CD4-positive, CD25-positive, alpha-beta regulatory T cell (primary cell): ENCODE measurements at regions not wholly inside any gene's neighbourhood (a gene's known extent, or its start where the extent isn't known, plus 50 kb on each side); places are given as distances from the start of the nearest gene placed in this dataset.

Experiments used
- ATAC-seq, 2 donors: fragments of 150-1000 bp; cut with Tn5 transposase; one replicate each; pipeline ENCODE4 v1.10.0; 2021; ENCODE audit warnings: low read depth in 2 of 2, moderate number of reproducible peaks in 2 of 2, moderate library complexity in 1 of 2
- DNase-seq, 3 donors: peaks; one replicate each; pipeline versions ENCODE4 v3.0.0 to v3.0.0-alpha.2; 2012 to 2022; ENCODE audit warnings: mixed read lengths in 1 of 3
- H3K27ac ChIP-seq: one replicate; pipeline ENCODE4 v1.7.0; 2013; ENCODE audit warnings: mild to moderate bottlenecking, low read length; ENCODE audit not compliant: insufficient read depth, poor library complexity, severe bottlenecking
- H3K27me3 ChIP-seq: one replicate; pipeline ENCODE4 v1.7.0; 2013; ENCODE audit warnings: low read length; ENCODE audit not compliant: control insufficient read depth, insufficient read depth
- H3K36me3 ChIP-seq: one replicate; pipeline ENCODE4 v1.7.0; 2013; ENCODE audit warnings: mild to moderate bottlenecking, low read length, moderate library complexity; ENCODE audit not compliant: control insufficient read depth, insufficient read depth
- H3K4me1 ChIP-seq: 2 replicates; pipeline ENCODE4 v1.7.0; 2013; ENCODE audit warnings: mild to moderate bottlenecking, low read length; ENCODE audit not compliant: insufficient read depth, control insufficient read depth, poor library complexity, severe bottlenecking
- H3K4me3 ChIP-seq: one replicate; pipeline ENCODE4 v1.7.0; 2013; ENCODE audit warnings: low read depth, mild to moderate bottlenecking, low read length, moderate library complexity
- H3K9me3 ChIP-seq, 2 experiments: 1 replicate in 1 of 2; 2 replicates in 1 of 2; pipeline ENCODE4 v1.7.0; 2013; ENCODE audit warnings: low read length in 2 of 2, mild to moderate bottlenecking in 1 of 2, moderate library complexity in 1 of 2; ENCODE audit not compliant: control insufficient read depth in 2 of 2
- H3K27ac Mint-ChIP-seq, 3 donors: one replicate each; pipeline ENCODE4 v1.8.0; 2020 to 2022; ENCODE audit warnings: mild to moderate bottlenecking in 3 of 3, mixed read lengths in 3 of 3, moderate library complexity in 2 of 3
- H3K27me3 Mint-ChIP-seq: one replicate; pipeline ENCODE4 v1.8.0; 2022; ENCODE audit warnings: mild to moderate bottlenecking, mixed read lengths
- H3K36me3 Mint-ChIP-seq: one replicate; pipeline ENCODE4 v1.8.0; 2020; ENCODE audit warnings: mixed read lengths
- H3K4me1 Mint-ChIP-seq, 4 donors: one replicate each; pipeline ENCODE4 v1.8.0; 2020 to 2022; ENCODE audit warnings: mixed read lengths in 4 of 4, mild to moderate bottlenecking in 1 of 4
- H3K4me3 Mint-ChIP-seq, 4 donors: one replicate each; pipeline ENCODE4 v1.8.0; 2020 to 2022; ENCODE audit warnings: mild to moderate bottlenecking in 4 of 4, mixed read lengths in 4 of 4, moderate library complexity in 3 of 4
- H3K9me3 Mint-ChIP-seq, 7 donors: one replicate each; pipeline ENCODE4 v1.8.0; 2020 to 2022; ENCODE audit warnings: mixed read lengths in 7 of 7, mild to moderate bottlenecking in 3 of 7, moderate library complexity in 2 of 7

GRCh38 chr7:25295387-25295786 lies 67.1 kb upstream of the NPVF start:
- Mint-ChIP-seq H3K36me3 (no peaks in the 10 kb centered on the region), H3K9me3 (no peaks in the 10 kb centered on the region), H3K27ac (no peak overlapping the region), H3K4me1 (no peaks in the 10 kb centered on the region), H3K4me3 (no peak overlapping the region), H3K27me3 (peaks cover 13% of the 10 kb centered on the region)
- H3K4me3 ChIP-seq, result no peak overlapping the region
- H3K9me3 ChIP-seq, result no peaks in the 10 kb centered on the region
- no peak for DNase-seq
- H3K4me1 ChIP-seq, result no peaks in the 10 kb centered on the region
- H3K27ac ChIP-seq, result no peak overlapping the region
- no peaks in the 10 kb centered on the region for H3K36me3 ChIP-seq
- no peaks in the 10 kb centered on the region for H3K27me3 ChIP-seq
- ATAC-seq, result no peak

GRCh38 chr7:25296086-25296485 lies 67.8 kb upstream of the NPVF start:
- no peak overlapping the region for H3K27ac Mint-ChIP-seq

GRCh38 chr7:25297278-25297677 lies 69.0 kb upstream of the NPVF start:
- Histone ChIP-seq H3K27ac (no peak overlapping the region), H3K4me3 (no peak overlapping the region), H3K4me1 (no peaks in the 10 kb centered on the region), H3K36me3 (no peaks in the 10 kb centered on the region), H3K9me3 (no peaks in the 10 kb centered on the region), H3K27me3 (no peaks in the 10 kb centered on the region)
- H3K27me3 Mint-ChIP-seq, result peaks cover 13% of the 10 kb centered on the region
- H3K4me1 Mint-ChIP-seq, result no peaks in the 10 kb centered on the region
- H3K9me3 Mint-ChIP-seq, result no peaks in the 10 kb centered on the region
- no peaks in the 10 kb centered on the region for H3K36me3 Mint-ChIP-seq
- ATAC-seq (no peak), DNase-seq (no peak)
- H3K4me3 Mint-ChIP-seq, result no peak overlapping the region
- H3K27ac Mint-ChIP-seq, result no peak overlapping the region

More at GRCh38 chr7:25296086-25296485, 67.8 kb upstream of the NPVF start:
- Histone ChIP-seq H3K27me3 (no peaks in the 10 kb centered on the region), H3K4me1 (no peaks in the 10 kb centered on the region), H3K27ac (no peak overlapping the region), H3K4me3 (no peak overlapping the region), H3K36me3 (no peaks in the 10 kb centered on the region), H3K9me3 (no peaks in the 10 kb centered on the region)
- Mint-ChIP-seq H3K27me3 (peaks cover 13% of the 10 kb centered on the region), H3K9me3 (no peaks in the 10 kb centered on the region), H3K36me3 (no peaks in the 10 kb centered on the region), H3K4me1 (no peaks in the 10 kb centered on the region), H3K4me3 (no peak overlapping the region)
- ATAC-seq (no peak), DNase-seq (no peak)

- Mint-ChIP-seq H3K27ac (no peak overlapping the region), H3K27me3 (peaks cover 20% of the 10 kb centered on the region), H3K36me3 (no peaks in the 10 kb centered on the region), H3K4me3 (no peak overlapping the region), H3K9me3 (no peaks in the 10 kb centered on the region), H3K4me1 (no peaks in the 10 kb centered on the region)
- H3K27me3 ChIP-seq, result peaks cover 7% of the 10 kb centered on the region
- ATAC-seq (no peak), DNase-seq (no peak)
- H3K4me3 ChIP-seq, result no peak overlapping the region
- H3K9me3 ChIP-seq, result no peaks in the 10 kb centered on the region
- no peaks in the 10 kb centered on the region for H3K4me1 ChIP-seq
- no peak overlapping the region for H3K27ac ChIP-seq
- H3K36me3 ChIP-seq, result no peaks in the 10 kb centered on the region
Measured at GRCh38 chr7:25303281-25304181, 75.2 kb upstream of the NPVF start.

- Histone ChIP-seq H3K27me3 (peaks cover 7% of the 10 kb centered on the region), H3K9me3 (no peaks in the 10 kb centered on the region), H3K4me1 (no peaks in the 10 kb centered on the region), H3K4me3 (no peak overlapping the region), H3K27ac (no peak overlapping the region), H3K36me3 (no peaks in the 10 kb centered on the region)
- peaks cover 15% of the 10 kb centered on the region for H3K27me3 Mint-ChIP-seq
- ATAC-seq (no peak), DNase-seq (no peak)
- H3K4me1 Mint-ChIP-seq, result no peaks in the 10 kb centered on the region
- no peaks in the 10 kb centered on the region for H3K9me3 Mint-ChIP-seq
- no peaks in the 10 kb centered on the region for H3K36me3 Mint-ChIP-seq
- no peak overlapping the region for H3K27ac Mint-ChIP-seq
- no peak overlapping the region for H3K4me3 Mint-ChIP-seq
Measured at GRCh38 chr7:25304691-25305090, 76.4 kb upstream of the NPVF start.

- Mint-ChIP-seq H3K9me3 (no peaks in the 10 kb centered on the region), H3K27ac (no peak overlapping the region), H3K4me3 (no peak overlapping the region), H3K4me1 (no peaks in the 10 kb centered on the region), H3K27me3 (peaks cover 15% of the 10 kb centered on the region), H3K36me3 (no peaks in the 10 kb centered on the region)
- Histone ChIP-seq H3K27ac (no peak overlapping the region), H3K9me3 (no peaks in the 10 kb centered on the region), H3K27me3 (peaks cover 7% of the 10 kb centered on the region), H3K4me1 (no peaks in the 10 kb centered on the region), H3K4me3 (no peak overlapping the region), H3K36me3 (no peaks in the 10 kb centered on the region)
- no peak for ATAC-seq
- no peak for DNase-seq
Measured at GRCh38 chr7:25305831-25306230, 77.5 kb upstream of the NPVF start.

- Mint-ChIP-seq H3K27ac (no peak overlapping the region), H3K4me3 (no peak overlapping the region), H3K36me3 (no peaks in the 10 kb centered on the region), H3K4me1 (no peaks in the 10 kb centered on the region), H3K27me3 (peaks cover 13% of the 10 kb centered on the region), H3K9me3 (no peaks in the 10 kb centered on the region)
- ATAC-seq (no peak), DNase-seq (no peak)
- Histone ChIP-seq H3K27me3 (peaks cover 9% of the 10 kb centered on the region), H3K4me3 (no peak overlapping the region), H3K9me3 (no peaks in the 10 kb centered on the region), H3K36me3 (no peaks in the 10 kb centered on the region), H3K4me1 (no peaks in the 10 kb centered on the region), H3K27ac (no peak overlapping the region)
Measured at GRCh38 chr7:25307624-25308023, 79.3 kb upstream of the NPVF start.

- H3K4me3 Mint-ChIP-seq, result no peak overlapping the region
- H3K4me1 ChIP-seq, result no peaks in the 10 kb centered on the region
Measured at GRCh38 chr7:25308246-25308645, 80.0 kb upstream of the NPVF start.

More at GRCh38 chr7:25308246-25308645, 80.0 kb upstream of the NPVF start:
- no peak for DNase-seq
- Mint-ChIP-seq H3K4me1 (no peaks in the 10 kb centered on the region), H3K9me3 (no peaks in the 10 kb centered on the region), H3K27ac (no peak overlapping the region), H3K27me3 (peaks cover 8% of the 10 kb centered on the region), H3K36me3 (no peaks in the 10 kb centered on the region)
- Histone ChIP-seq H3K27ac (no peak overlapping the region), H3K27me3 (peaks cover 5% of the 10 kb centered on the region), H3K9me3 (no peaks in the 10 kb centered on the region), H3K4me3 (no peak overlapping the region), H3K36me3 (no peaks in the 10 kb centered on the region)
- no peak for ATAC-seq
